ENCODE measurements at regions not wholly inside any gene's neighbourhood (a gene's known extent, or its start where the extent isn't known, plus 50 kb on each side); places are given as distances from the start of the nearest gene placed in this dataset.
"Not testable (repeated sequence)": the region's sequence is repeated elsewhere in the genome, so short reads cannot be mapped to it uniquely, and the experiment has no call there.

GRCh38 chr18:34329840-34330239 lies 105.1 kb upstream of the NOL4 start:
- Histone ChIP-seq H2AFZ (ENCODE audit: low read length) (no peak overlapping the region), H3K27ac (ENCODE audit: low read depth, low read length, poor library complexity, severe bottlenecking) (no peak overlapping the region), H3K4me2 (ENCODE audit: low read length) (no peak overlapping the region), H3K9me2 (ENCODE audit: low read depth, low read length) (no peaks in the 10 kb centered on the region), H3K9ac (ENCODE audit: low read length) (no peak overlapping the region), H3K36me3 (ENCODE audit: insufficient read depth, low read length) (no peaks in the 10 kb centered on the region), H4K20me1 (ENCODE audit: insufficient read depth, low read length) (no peaks in the 10 kb centered on the region), H3K4me1 (ENCODE audit: insufficient read depth, low read length, severe bottlenecking) (no peaks in the 10 kb centered on the region), H3K9me3 (ENCODE audit: low read length) (no peaks in the 10 kb centered on the region), H3K79me2 (ENCODE audit: insufficient read depth, low read length) (no peaks in the 10 kb centered on the region), H3K4me3 (ENCODE audit: low read depth, low read length, poor library complexity, severe bottlenecking) (no peak overlapping the region), H3F3A (ENCODE audit: insufficient read depth, low read length) (no peaks in the 10 kb centered on the region), H3K27me3 (ENCODE audit: insufficient read depth, low read length) (no peaks in the 10 kb centered on the region)
- TF ChIP-seq CTCF (IDR thresholded peaks at IDR 0.05; ENCODE audit: low read length) (no peak), EZH2 (IDR thresholded peaks at IDR 0.05; ENCODE audit: borderline replicate concordance, low read length) (no peak)

- no peak overlapping the region for H3K27ac ChIP-seq (ENCODE audit: low read depth, low read length, poor library complexity, severe bottlenecking)
- H3K36me3 ChIP-seq (ENCODE audit: insufficient read depth, low read length): no peaks in the 10 kb centered on the region
- no peaks in the 10 kb centered on the region for H3K9me2 ChIP-seq (ENCODE audit: low read depth, low read length)
- no peaks in the 10 kb centered on the region for H3K27me3 ChIP-seq (ENCODE audit: insufficient read depth, low read length)
- H3K4me2 ChIP-seq (ENCODE audit: low read length): no peak overlapping the region
- H3F3A ChIP-seq (ENCODE audit: insufficient read depth, low read length): no peaks in the 10 kb centered on the region
- H4K20me1 ChIP-seq (ENCODE audit: insufficient read depth, low read length): no peaks in the 10 kb centered on the region
- H3K9ac ChIP-seq (ENCODE audit: low read length): no peak overlapping the region
- no peak overlapping the region for H3K4me3 ChIP-seq (ENCODE audit: low read depth, low read length, poor library complexity, severe bottlenecking)
- H3K4me1 ChIP-seq (ENCODE audit: insufficient read depth, low read length, severe bottlenecking): no peaks in the 10 kb centered on the region
- H3K79me2 ChIP-seq (ENCODE audit: insufficient read depth, low read length): no peaks in the 10 kb centered on the region
- TF ChIP-seq CTCF (IDR thresholded peaks at IDR 0.05; ENCODE audit: low read length) (no peak), EZH2 (IDR thresholded peaks at IDR 0.05; ENCODE audit: borderline replicate concordance, low read length) (no peak)
- H3K9me3 ChIP-seq (ENCODE audit: low read length): no peaks in the 10 kb centered on the region
- no peak overlapping the region for H2AFZ ChIP-seq (ENCODE audit: low read length)
Measured at GRCh38 chr18:34330308-34330707, 105.6 kb upstream of the NOL4 start.

GRCh38 chr18:34330907-34331306 lies 106.2 kb upstream of the NOL4 start:
- not testable (repeated sequence) for H3K4me2 ChIP-seq (ENCODE audit: low read length); H3K79me2 ChIP-seq (ENCODE audit: insufficient read depth, low read length); H3K36me3 ChIP-seq (ENCODE audit: insufficient read depth, low read length); H3K27me3 ChIP-seq (ENCODE audit: insufficient read depth, low read length); H3K27ac ChIP-seq (ENCODE audit: low read depth, low read length, poor library complexity, severe bottlenecking); H3K4me3 ChIP-seq (ENCODE audit: low read depth, low read length, poor library complexity, severe bottlenecking); H3K9ac ChIP-seq (ENCODE audit: low read length); H3K9me2 ChIP-seq (ENCODE audit: low read depth, low read length); H3F3A ChIP-seq (ENCODE audit: insufficient read depth, low read length); H3K9me3 ChIP-seq (ENCODE audit: low read length); H2AFZ ChIP-seq (ENCODE audit: low read length); H3K4me1 ChIP-seq (ENCODE audit: insufficient read depth, low read length, severe bottlenecking); H4K20me1 ChIP-seq (ENCODE audit: insufficient read depth, low read length)

- not testable (repeated sequence) for H3K9ac ChIP-seq (ENCODE audit: low read length); H3K36me3 ChIP-seq (ENCODE audit: insufficient read depth, low read length); H3K9me3 ChIP-seq (ENCODE audit: low read length); H3K79me2 ChIP-seq (ENCODE audit: insufficient read depth, low read length); H3K4me3 ChIP-seq (ENCODE audit: low read depth, low read length, poor library complexity, severe bottlenecking); H3K27me3 ChIP-seq (ENCODE audit: insufficient read depth, low read length); H2AFZ ChIP-seq (ENCODE audit: low read length); H3K4me1 ChIP-seq (ENCODE audit: insufficient read depth, low read length, severe bottlenecking); H4K20me1 ChIP-seq (ENCODE audit: insufficient read depth, low read length); H3K4me2 ChIP-seq (ENCODE audit: low read length); H3K9me2 ChIP-seq (ENCODE audit: low read depth, low read length); H3K27ac ChIP-seq (ENCODE audit: low read depth, low read length, poor library complexity, severe bottlenecking); H3F3A ChIP-seq (ENCODE audit: insufficient read depth, low read length)
Measured at GRCh38 chr18:34331343-34331742, 106.6 kb upstream of the NOL4 start.
